ENCODE measurements at regions not wholly inside any gene's neighbourhood (a gene's known extent, or its start where the extent isn't known, plus 50 kb on each side); places are given as distances from the start of the nearest gene placed in this dataset.

DNA sequence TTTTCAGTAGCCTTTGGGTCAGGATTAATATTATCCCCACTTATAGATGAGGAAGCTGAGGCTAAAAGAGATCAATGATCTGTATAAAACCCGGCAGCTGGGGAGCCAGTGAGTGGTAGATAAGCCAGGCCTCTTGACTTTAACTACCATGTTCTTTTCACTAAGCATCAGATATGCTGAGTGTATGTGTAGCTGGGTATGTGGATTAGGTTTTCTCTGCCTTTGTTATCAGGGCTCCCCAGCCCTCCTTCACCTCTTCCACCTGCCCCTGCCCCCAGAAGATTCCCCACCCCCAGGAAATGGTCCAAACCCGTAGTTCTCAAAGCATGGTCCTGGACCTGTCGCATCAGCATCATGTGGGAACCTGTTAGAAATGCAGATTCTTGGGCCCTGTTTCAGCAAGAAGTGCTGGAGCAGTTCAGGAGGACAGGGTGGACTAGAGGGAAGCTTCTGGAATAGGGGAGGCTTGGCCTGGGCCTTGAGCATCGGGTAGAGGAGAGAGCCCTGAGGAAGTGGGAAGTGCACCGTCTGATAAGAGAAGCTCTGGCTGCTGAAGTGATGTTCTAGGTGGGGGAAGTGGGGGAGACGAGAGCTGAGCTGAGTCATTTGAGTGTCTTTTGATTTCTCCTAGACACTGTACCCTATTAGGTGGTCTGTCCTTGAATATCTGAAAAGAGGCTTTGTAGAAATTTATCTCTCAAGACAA lies 101.3 kb downstream of the HIF1AN start:
- intact Hi-C loops (cut with micrococcal nuclease): no loop called here
- no CpG with 5 or more reads among the region's 6 CpGs for WGBS, 2 experiments (ENCODE audit: extremely low coverage in 2 of 2, insufficient read length in 1 of 2)
- H3K4me2 ChIP-seq (ENCODE audit: low read depth, low read length): no peak overlapping the region
- no peak overlapping the region for H4K8ac ChIP-seq (ENCODE audit: low read depth in 2 of 2, low read length in 2 of 2)
- in situ Hi-C loops (cut with MboI; ENCODE audit: low sequenced_read_pairs): no loop called here
- H2BK15ac ChIP-seq (ENCODE audit: low read depth, low read length): no peak overlapping the region
- dilution Hi-C loops (cut with HindIII; ENCODE audit: low sequenced_read_pairs, unreplicated experiment): no loop called here
- DNase-seq (no peak), ATAC-seq (ENCODE audit: low read depth) (no peak)
- no peak overlapping the region for H3K4ac ChIP-seq (ENCODE audit: low read depth, low read length)
- no peak overlapping the region for H3K9ac ChIP-seq (ENCODE audit: low read depth, low read length)
- H3K4me3 ChIP-seq (ENCODE audit: insufficient read depth, low read depth, low read length): no peak overlapping the region
- no peaks in the 10 kb centered on the region for H3K36me3 ChIP-seq (ENCODE audit: control insufficient read depth, insufficient read depth, low read length)
- H3K27me3 ChIP-seq (ENCODE audit: control insufficient read depth, insufficient read depth, low read length): peaks cover 23% of the 10 kb centered on the region
- no peak overlapping the region for H3K23ac ChIP-seq (ENCODE audit: low read depth, low read length)
- CTCF ChIA-PET: interaction anchor here (0.5 kb wide), 1 partner anchor 110 kb away, joined by 3 read pairs; no protein-coding TSS in a partner anchor
- POLR2A ChIA-PET (ENCODE audit: unreplicated experiment): no interaction called here
- H2BK5ac ChIP-seq (ENCODE audit: low read depth, low read length, poor library complexity, severe bottlenecking): no peak overlapping the region
- no peak overlapping the region for H3K18ac ChIP-seq (ENCODE audit: low read depth, low read length)
- no peak overlapping the region for H3K56ac ChIP-seq (ENCODE audit: extremely low read depth, insufficient read depth, low read length)
- BruUV-seq (replicated peaks): no TSS peak
- no peak overlapping the region for H2AK5ac ChIP-seq (ENCODE audit: low read depth, low read length)
- H3K9me3 ChIP-seq (ENCODE audit: control insufficient read depth, insufficient read depth, low read length): no peaks in the 10 kb centered on the region
- no peak overlapping the region for H2AK9ac ChIP-seq (replicated peaks; ENCODE audit: low read depth, low read length, poor library complexity)
- no peak for TF ChIP-seq BHLHE40 (IDR thresholded peaks at IDR 0.05; ENCODE audit: low read depth, low read length)
- TF ChIP-seq SMC3 (IDR thresholded peaks at IDR 0.05; ENCODE audit: low read depth, low read length): no peak
- TF ChIP-seq NFE2L2 (IDR thresholded peaks at IDR 0.05; ENCODE audit: low read depth, low read length): no peak
- no peak for TF ChIP-seq ELK1 (IDR thresholded peaks at IDR 0.05; ENCODE audit: borderline replicate concordance, low read depth, low read length)
- TF ChIP-seq MAZ (IDR thresholded peaks at IDR 0.05; ENCODE audit: borderline replicate concordance, low read depth, low read length): no peak
- TF ChIP-seq, protein P1, sequence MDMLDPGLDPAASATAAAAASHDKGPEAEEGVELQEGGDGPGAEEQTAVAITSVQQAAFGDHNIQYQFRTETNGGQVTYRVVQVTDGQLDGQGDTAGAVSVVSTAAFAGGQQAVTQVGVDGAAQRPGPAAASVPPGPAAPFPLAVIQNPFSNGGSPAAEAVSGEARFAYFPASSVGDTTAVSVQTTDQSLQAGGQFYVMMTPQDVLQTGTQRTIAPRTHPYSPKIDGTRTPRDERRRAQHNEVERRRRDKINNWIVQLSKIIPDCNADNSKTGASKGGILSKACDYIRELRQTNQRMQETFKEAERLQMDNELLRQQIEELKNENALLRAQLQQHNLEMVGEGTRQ (IDR thresholded peaks at IDR 0.05; ENCODE audit: low read depth, low read length): no peak
- no peak for TF ChIP-seq CHD1 (IDR thresholded peaks at IDR 0.05; ENCODE audit: low read depth, low read length)
- no peak for TF ChIP-seq POLR2A (IDR thresholded peaks at IDR 0.05; ENCODE audit: low read depth, low read length)
- TF ChIP-seq FOS (IDR thresholded peaks at IDR 0.05; ENCODE audit: low read depth, low read length): no peak
- TF ChIP-seq MXI1 (IDR thresholded peaks at IDR 0.05; ENCODE audit: borderline replicate concordance, low read depth, low read length): no peak
- TF ChIP-seq CTCF (conservative IDR thresholded peaks at IDR 0.05; ENCODE audit: low read depth, low read length): no peak
- no peak for TF ChIP-seq MAFK (IDR thresholded peaks at IDR 0.05; ENCODE audit: low read depth, low read length)
- TF ChIP-seq RAD21 (IDR thresholded peaks at IDR 0.05; ENCODE audit: low read length): no peak
- TF ChIP-seq CEBPB (IDR thresholded peaks at IDR 0.05; ENCODE audit: low read depth, low read length): no peak
- no peak for TF ChIP-seq RCOR1 (IDR thresholded peaks at IDR 0.05; ENCODE audit: insufficient replicate concordance, low read length)
- TF ChIP-seq RFX5 (IDR thresholded peaks at IDR 0.05; ENCODE audit: low read depth, low read length): no peak
- H3K27ac ChIP-seq (ENCODE audit: insufficient read depth, low read length): no peak overlapping the region
- no peaks in the 10 kb centered on the region for H3K4me1 ChIP-seq (ENCODE audit: control insufficient read depth, insufficient read depth, low read length)
- H2BK120ac ChIP-seq (ENCODE audit: low read depth, low read length): no peak overlapping the region
- no peaks in the 10 kb centered on the region for H4K20me1 ChIP-seq (ENCODE audit: insufficient read depth, low read length)
- H3K14ac ChIP-seq (replicated peaks; ENCODE audit: low read depth, low read length): no peak overlapping the region
- H2AFZ ChIP-seq (replicated peaks; ENCODE audit: low read length, poor library complexity): no peak overlapping the region
- no peaks in the 10 kb centered on the region for H3K9me1 ChIP-seq (ENCODE audit: insufficient read depth, low read length)
- H4K5ac ChIP-seq (ENCODE audit: low read depth, low read length): no peak overlapping the region
- no peak overlapping the region for H2BK20ac ChIP-seq (ENCODE audit: low read depth, low read length)
- H4K91ac ChIP-seq (ENCODE audit: insufficient read depth, low read depth, low read length): no peak overlapping the region
- no peaks in the 10 kb centered on the region for H3K79me1 ChIP-seq (ENCODE audit: low read depth in 1 of 2, low read length in 2 of 2)
